ENCODE measurements at regions not wholly inside any gene's neighbourhood (a gene's known extent, or its start where the extent isn't known, plus 50 kb on each side); places are given as distances from the start of the nearest gene placed in this dataset.
"Not testable (repeated sequence)": the region's sequence is repeated elsewhere in the genome, so short reads cannot be mapped to it uniquely, and the experiment has no call there.

DNA sequence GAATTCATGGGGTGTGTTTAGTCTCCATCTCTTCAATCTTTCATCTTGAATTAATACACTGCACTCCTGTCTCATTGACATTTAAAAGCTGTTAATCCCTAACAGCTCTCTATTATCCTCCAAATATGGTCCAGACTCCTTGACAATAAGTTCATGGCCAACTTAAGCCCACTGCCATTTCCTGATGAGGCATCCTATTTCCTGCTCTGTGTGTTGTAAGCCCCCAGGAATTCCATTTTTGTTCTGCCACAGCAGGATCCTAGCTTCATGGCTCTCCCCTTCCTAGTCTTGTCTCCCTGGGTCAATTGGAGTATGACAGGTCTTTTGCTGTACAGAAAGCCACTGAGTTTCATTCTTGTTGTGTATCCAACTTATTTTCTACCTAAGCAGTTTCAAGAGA, 218.8 kb downstream of the OTUD1 start:
- Histone ChIP-seq H3K4me2 (ENCODE audit: low read length) (no peak overlapping the region), H3K4me1 (ENCODE audit: insufficient read depth, low read length) (no peaks in the 10 kb centered on the region), H2AFZ (ENCODE audit: low read depth, low read length) (no peak overlapping the region), H3K27ac (ENCODE audit: low read depth, low read length) (no peak overlapping the region), H3K27me3 (ENCODE audit: insufficient read depth, low read length) (no peaks in the 10 kb centered on the region), H3K9me3 (ENCODE audit: insufficient read depth, low read depth, low read length) (no peaks in the 10 kb centered on the region), H3K36me3 (ENCODE audit: insufficient read depth, low read length) (no peaks in the 10 kb centered on the region), H3K4me3 (ENCODE audit: insufficient read depth, low read depth, low read length) (no peak overlapping the region), H3K79me2 (ENCODE audit: insufficient read depth, low read length) (no peaks in the 10 kb centered on the region), H3K9ac (ENCODE audit: low read length) (no peak overlapping the region), H4K20me1 (ENCODE audit: insufficient read depth, low read length) (no peaks in the 10 kb centered on the region)
- H3K4me3 Mint-ChIP-seq (ENCODE audit: unreplicated experiment): no peak overlapping the region
- FAIRE-seq (no peak), DNase-seq (ENCODE audit: low read depth) (no peak)
- H3K9me3 Mint-ChIP-seq (ENCODE audit: unreplicated experiment): no peaks in the 10 kb centered on the region
- peaks cover 5% of the 10 kb centered on the region for H3K4me1 Mint-ChIP-seq (ENCODE audit: low read depth, unreplicated experiment)
- no peak overlapping the region for H3K27ac Mint-ChIP-seq (ENCODE audit: unreplicated experiment)
- no peaks in the 10 kb centered on the region for H3K36me3 Mint-ChIP-seq (ENCODE audit: low read depth, unreplicated experiment)
- H3K27me3 Mint-ChIP-seq (ENCODE audit: low read depth, unreplicated experiment): peaks cover 5% of the 10 kb centered on the region
- TF ChIP-seq, protein P1, sequence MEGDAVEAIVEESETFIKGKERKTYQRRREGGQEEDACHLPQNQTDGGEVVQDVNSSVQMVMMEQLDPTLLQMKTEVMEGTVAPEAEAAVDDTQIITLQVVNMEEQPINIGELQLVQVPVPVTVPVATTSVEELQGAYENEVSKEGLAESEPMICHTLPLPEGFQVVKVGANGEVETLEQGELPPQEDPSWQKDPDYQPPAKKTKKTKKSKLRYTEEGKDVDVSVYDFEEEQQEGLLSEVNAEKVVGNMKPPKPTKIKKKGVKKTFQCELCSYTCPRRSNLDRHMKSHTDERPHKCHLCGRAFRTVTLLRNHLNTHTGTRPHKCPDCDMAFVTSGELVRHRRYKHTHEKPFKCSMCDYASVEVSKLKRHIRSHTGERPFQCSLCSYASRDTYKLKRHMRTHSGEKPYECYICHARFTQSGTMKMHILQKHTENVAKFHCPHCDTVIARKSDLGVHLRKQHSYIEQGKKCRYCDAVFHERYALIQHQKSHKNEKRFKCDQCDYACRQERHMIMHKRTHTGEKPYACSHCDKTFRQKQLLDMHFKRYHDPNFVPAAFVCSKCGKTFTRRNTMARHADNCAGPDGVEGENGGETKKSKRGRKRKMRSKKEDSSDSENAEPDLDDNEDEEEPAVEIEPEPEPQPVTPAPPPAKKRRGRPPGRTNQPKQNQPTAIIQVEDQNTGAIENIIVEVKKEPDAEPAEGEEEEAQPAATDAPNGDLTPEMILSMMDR (IDR thresholded peaks at IDR 0.05; ENCODE audit: insufficient read depth, low read depth, low read length): no peak
- no peak for TF ChIP-seq EZH2 (IDR thresholded peaks at IDR 0.05; ENCODE audit: insufficient read depth, low read length)

DNA sequence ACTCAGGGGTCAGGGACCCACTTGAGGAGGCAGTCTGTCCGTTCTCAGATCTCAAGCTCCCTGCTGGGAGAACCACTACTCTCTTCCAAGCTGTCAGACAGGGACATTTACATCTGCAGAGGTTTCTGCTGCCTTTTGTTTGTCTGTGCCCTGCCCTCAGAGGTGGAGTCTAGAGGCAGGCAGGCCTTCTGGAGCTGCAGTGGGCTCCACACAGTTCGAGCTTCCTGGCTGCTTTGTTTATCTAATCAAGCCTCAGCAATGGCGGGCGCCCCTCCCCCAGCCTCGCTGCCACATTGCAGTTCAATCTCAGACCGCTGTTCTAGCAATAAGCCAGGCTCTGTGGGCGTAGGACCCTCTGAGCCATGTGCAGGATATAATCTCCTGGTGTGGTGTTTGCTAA, 233.0 kb downstream of the OTUD1 start:
- H3K36me3 ChIP-seq (ENCODE audit: insufficient read depth, low read length); H3K27me3 Mint-ChIP-seq (ENCODE audit: low read depth, unreplicated experiment); H4K20me1 ChIP-seq (ENCODE audit: insufficient read depth, low read length); FAIRE-seq; H3K4me3 ChIP-seq (ENCODE audit: insufficient read depth, low read depth, low read length); DNase-seq (ENCODE audit: low read depth); H3K4me2 ChIP-seq (ENCODE audit: low read length); H3K9ac ChIP-seq (ENCODE audit: low read length); H3K36me3 Mint-ChIP-seq (ENCODE audit: low read depth, unreplicated experiment); H3K27ac ChIP-seq (ENCODE audit: low read depth, low read length); H3K4me3 Mint-ChIP-seq (ENCODE audit: unreplicated experiment); H3K9me3 ChIP-seq (ENCODE audit: insufficient read depth, low read depth, low read length); H3K4me1 Mint-ChIP-seq (ENCODE audit: low read depth, unreplicated experiment); H2AFZ ChIP-seq (ENCODE audit: low read depth, low read length); H3K27me3 ChIP-seq (ENCODE audit: insufficient read depth, low read length); H3K4me1 ChIP-seq (ENCODE audit: insufficient read depth, low read length); H3K79me2 ChIP-seq (ENCODE audit: insufficient read depth, low read length); H3K27ac Mint-ChIP-seq (ENCODE audit: unreplicated experiment): not testable (repeated sequence)
- H3K9me3 Mint-ChIP-seq (ENCODE audit: unreplicated experiment): peaks cover 19% of the 10 kb centered on the region

DNA sequence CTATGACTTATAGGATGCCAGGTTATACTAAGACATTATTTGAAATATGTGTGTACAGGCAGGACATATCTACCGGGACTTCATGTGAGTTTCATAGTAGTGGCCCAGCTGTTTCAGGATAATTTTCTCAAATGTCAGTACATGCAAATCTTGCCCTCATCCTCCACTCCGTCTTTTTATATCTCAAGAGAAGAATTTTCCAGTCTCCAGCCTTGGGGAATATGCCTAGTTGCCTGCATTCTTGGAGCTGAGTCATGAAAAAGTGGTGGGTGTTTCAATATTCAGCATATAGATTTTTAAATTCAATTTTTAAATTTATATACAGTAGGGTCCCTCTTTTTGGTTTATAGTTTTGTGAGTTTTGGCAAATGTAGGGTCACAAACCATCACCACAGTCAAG, 236.7 kb downstream of the OTUD1 start:
- Histone ChIP-seq H3K4me3 (ENCODE audit: insufficient read depth, low read depth, low read length) (no peak overlapping the region), H2AFZ (ENCODE audit: low read depth, low read length) (no peak overlapping the region), H3K27me3 (ENCODE audit: insufficient read depth, low read length) (no peaks in the 10 kb centered on the region), H4K20me1 (ENCODE audit: insufficient read depth, low read length) (no peaks in the 10 kb centered on the region), H3K9me3 (ENCODE audit: insufficient read depth, low read depth, low read length) (no peaks in the 10 kb centered on the region), H3K36me3 (ENCODE audit: insufficient read depth, low read length) (no peaks in the 10 kb centered on the region), H3K4me2 (ENCODE audit: low read length) (no peak overlapping the region), H3K79me2 (ENCODE audit: insufficient read depth, low read length) (no peaks in the 10 kb centered on the region), H3K27ac (ENCODE audit: low read depth, low read length) (no peak overlapping the region), H3K9ac (ENCODE audit: low read length) (no peak overlapping the region), H3K4me1 (ENCODE audit: insufficient read depth, low read length) (no peaks in the 10 kb centered on the region)
- TF ChIP-seq, protein P1 (IDR thresholded peaks at IDR 0.05; ENCODE audit: insufficient read depth, low read depth, low read length): no peak
- TF ChIP-seq EZH2 (IDR thresholded peaks at IDR 0.05; ENCODE audit: insufficient read depth, low read length): no peak
- Mint-ChIP-seq H3K27ac (ENCODE audit: unreplicated experiment) (no peak overlapping the region), H3K4me1 (ENCODE audit: low read depth, unreplicated experiment) (no peaks in the 10 kb centered on the region), H3K36me3 (ENCODE audit: low read depth, unreplicated experiment) (no peaks in the 10 kb centered on the region), H3K9me3 (ENCODE audit: unreplicated experiment) (peaks cover 7% of the 10 kb centered on the region), H3K27me3 (ENCODE audit: low read depth, unreplicated experiment) (peaks cover 5% of the 10 kb centered on the region), H3K4me3 (ENCODE audit: unreplicated experiment) (no peak overlapping the region)
- DNase-seq (ENCODE audit: low read depth) (no peak), FAIRE-seq (no peak)

All from astrocyte (in vitro differentiated cells and primary cell).